ENCODE measurements at regions not wholly inside any gene's neighbourhood (a gene's known extent, or its start where the extent isn't known, plus 50 kb on each side); places are given as distances from the start of the nearest gene placed in this dataset.
"Not testable (repeated sequence)": the region's sequence is repeated elsewhere in the genome, so short reads cannot be mapped to it uniquely, and the experiment has no call there.

- H3K27me3 Mint-ChIP-seq (ENCODE audit: insufficient read depth, unreplicated experiment); DNase-seq; H3K27ac Mint-ChIP-seq (ENCODE audit: unreplicated experiment); POLR2A ChIA-PET; H3K36me3 Mint-ChIP-seq (ENCODE audit: insufficient read depth, unreplicated experiment); intact Hi-C loops (cut with micrococcal nuclease; ENCODE audit: unreplicated experiment); H3K9me3 Mint-ChIP-seq (ENCODE audit: unreplicated experiment); H3K4me1 Mint-ChIP-seq (ENCODE audit: low read depth, unreplicated experiment); H3K27me3 ChIP-seq (replicated peaks; ENCODE audit: control insufficient read depth, insufficient read depth, low read length); H3K4me3 ChIP-seq (ENCODE audit: low read depth, low read length); CTCF ChIA-PET; H3K36me3 ChIP-seq (ENCODE audit: control insufficient read depth, insufficient read depth, low read length); BruUV-seq (replicated peaks); H3K9me3 ChIP-seq; H3K4me1 ChIP-seq; H3K4me3 Mint-ChIP-seq (ENCODE audit: unreplicated experiment): not testable (repeated sequence)
These were observed 278.8 kb downstream of the FAM47B start for GRCh38 chrX:35221391-35221790.

- POLR2A ChIA-PET = no interaction called here
- no peaks in the 10 kb centered on the region for H3K36me3 Mint-ChIP-seq (ENCODE audit: insufficient read depth, unreplicated experiment)
- CTCF ChIA-PET = no interaction called here
These were observed 301.6 kb downstream of the FAM47B start for GRCh38 chrX:35244088-35244741.

GRCh38 chrX:35244796-35245508, 302.4 kb downstream of the FAM47B start:
- H3K4me1 Mint-ChIP-seq (ENCODE audit: low read depth, unreplicated experiment) = no peaks in the 10 kb centered on the region
- no peak for TF ChIP-seq CTCF (IDR thresholded peaks at IDR 0.05; ENCODE audit: insufficient read depth in 1 of 2, low read depth in 1 of 2, low read length in 1 of 2, severe bottlenecking in 1 of 2, unreplicated experiment in 1 of 2)
- Histone ChIP-seq H3K27me3 (replicated peaks; ENCODE audit: control insufficient read depth, insufficient read depth, low read length) (no peaks in the 10 kb centered on the region), H3K36me3 (ENCODE audit: control insufficient read depth, insufficient read depth, low read length) (no peaks in the 10 kb centered on the region), H3K4me1 (no peaks in the 10 kb centered on the region), H3K4me3 (ENCODE audit: low read depth, low read length) (no peak overlapping the region), H3K9me3 (no peaks in the 10 kb centered on the region)
- no peak overlapping the region for H3K4me3 Mint-ChIP-seq (ENCODE audit: unreplicated experiment)
- no peaks in the 10 kb centered on the region for H3K9me3 Mint-ChIP-seq (ENCODE audit: unreplicated experiment)
- DNase-seq = no peak
- intact Hi-C loops (cut with micrococcal nuclease; ENCODE audit: unreplicated experiment) = no loop called here
- POLR2A ChIA-PET = no interaction called here
- no peaks in the 10 kb centered on the region for H3K36me3 Mint-ChIP-seq (ENCODE audit: insufficient read depth, unreplicated experiment)
- no peak overlapping the region for H3K27ac Mint-ChIP-seq (ENCODE audit: unreplicated experiment)
- CTCF ChIA-PET = no interaction called here
- no TSS peak for BruUV-seq (replicated peaks)
- H3K27me3 Mint-ChIP-seq (ENCODE audit: insufficient read depth, unreplicated experiment) = no peaks in the 10 kb centered on the region

More at GRCh38 chrX:35244088-35244741, 301.6 kb downstream of the FAM47B start:
- Histone ChIP-seq H3K36me3 (ENCODE audit: control insufficient read depth, insufficient read depth, low read length) (no peaks in the 10 kb centered on the region), H3K9me3 (no peaks in the 10 kb centered on the region), H3K4me3 (ENCODE audit: low read depth, low read length) (no peak overlapping the region), H3K27me3 (replicated peaks; ENCODE audit: control insufficient read depth, insufficient read depth, low read length) (no peaks in the 10 kb centered on the region), H3K4me1 (no peaks in the 10 kb centered on the region)
- no peaks in the 10 kb centered on the region for H3K27me3 Mint-ChIP-seq (ENCODE audit: insufficient read depth, unreplicated experiment)
- H3K4me3 Mint-ChIP-seq (ENCODE audit: unreplicated experiment) = no peak overlapping the region
- TF ChIP-seq CTCF (IDR thresholded peaks at IDR 0.05; ENCODE audit: insufficient read depth in 1 of 2, low read depth in 1 of 2, low read length in 1 of 2, severe bottlenecking in 1 of 2, unreplicated experiment in 1 of 2) = no peak
- DNase-seq = no peak
- intact Hi-C loops (cut with micrococcal nuclease; ENCODE audit: unreplicated experiment) = no loop called here
- no TSS peak for BruUV-seq (replicated peaks)
- no peaks in the 10 kb centered on the region for H3K4me1 Mint-ChIP-seq (ENCODE audit: low read depth, unreplicated experiment)
- no peaks in the 10 kb centered on the region for H3K9me3 Mint-ChIP-seq (ENCODE audit: unreplicated experiment)
- no peak overlapping the region for H3K27ac Mint-ChIP-seq (ENCODE audit: unreplicated experiment)
